Neural progenitor cell (in vitro differentiated cells): ENCODE measurements at regions not wholly inside any gene's neighbourhood (a gene's known extent, or its start where the extent isn't known, plus 50 kb on each side); places are given as distances from the start of the nearest gene placed in this dataset.

Experiments
- DNase-seq: peaks from one replicate; pipeline ENCODE4 v3.0.0-alpha.2; 2016; ENCODE audit warnings: low spot score
- H2AFZ ChIP-seq: fragments of 200-600 bp; sonication (generic); replicated peaks from 2 replicates; pipeline ENCODE4 v1.6.1; 2016; ENCODE audit warnings: antibody characterized with exemption
- H3F3A ChIP-seq: fragments of 200-600 bp; sonication (generic); 2 replicates; pipeline ENCODE4 v1.6.1; 2016; ENCODE audit warnings: antibody characterized with exemption, low read depth
- H3K27ac ChIP-seq: fragments of 200-600 bp; sonication (generic); 2 replicates; pipeline ENCODE4 v1.5.1; 2016; ENCODE audit warnings: mild to moderate bottlenecking
- H3K27me3 ChIP-seq: fragments of 200-600 bp; sonication (generic); 2 replicates; pipeline ENCODE4 v1.6.1; 2016; ENCODE audit warnings: mild to moderate bottlenecking, moderate library complexity
- H3K36me3 ChIP-seq: fragments of 200-600 bp; sonication (generic); 2 replicates; pipeline ENCODE4 v1.5.1; 2016
- H3K4me1 ChIP-seq: fragments of 200-600 bp; sonication (generic); 2 replicates; pipeline ENCODE4 v1.6.1; 2016; ENCODE audit warnings: mixed run types
- H3K4me2 ChIP-seq: fragments of 200-600 bp; sonication (generic); 2 replicates; pipeline ENCODE4 v1.6.1; 2016
- H3K4me3 ChIP-seq: fragments of 200-600 bp; sonication (generic); 2 replicates; pipeline ENCODE4 v1.5.1; 2016
- H3K79me2 ChIP-seq: fragments of 200-600 bp; sonication (generic); 2 replicates; pipeline ENCODE4 v1.6.1; 2016; ENCODE audit warnings: low read depth
- H3K9ac ChIP-seq: fragments of 200-600 bp; sonication (generic); 2 replicates; pipeline ENCODE4 v1.6.1; 2016
- H3K9me3 ChIP-seq: fragments of 200-600 bp; sonication (generic); 2 replicates; pipeline ENCODE4 v1.5.1; 2016; ENCODE audit warnings: low read depth
- H4K20me1 ChIP-seq: fragments of 200-600 bp; sonication (generic); 2 replicates; pipeline ENCODE4 v1.6.1; 2016; ENCODE audit warnings: low read depth
- H3K27ac Mint-ChIP-seq: 3 replicates; pipeline ENCODE4 v1.8.0; 2021; ENCODE audit warnings: mixed read lengths
- H3K27me3 Mint-ChIP-seq: 2 replicates; pipeline ENCODE4 v1.8.0; 2022; ENCODE audit warnings: low read depth, mild to moderate bottlenecking, inconsistent platforms, moderate library complexity, mixed read lengths; ENCODE audit not compliant: insufficient read depth
- H3K36me3 Mint-ChIP-seq: 3 replicates; pipeline ENCODE4 v1.8.0; 2021; ENCODE audit warnings: mixed read lengths
- H3K4me1 Mint-ChIP-seq: 3 replicates; pipeline ENCODE4 v1.8.0; 2021; ENCODE audit warnings: mixed read lengths
- H3K4me3 Mint-ChIP-seq: 3 replicates; pipeline ENCODE4 v1.8.0; 2021; ENCODE audit warnings: mild to moderate bottlenecking, moderate library complexity, mixed read lengths
- H3K9me3 Mint-ChIP-seq: 3 replicates; pipeline ENCODE4 v1.8.0; 2020; ENCODE audit warnings: mixed read lengths
- EZH2 ChIP-seq: fragments of 200-600 bp; sonication (generic); IDR thresholded peaks from 2 replicates; pipeline ENCODE4 v1.6.1; 2017; ENCODE audit warnings: antibody characterized with exemption, mild to moderate bottlenecking, moderate library complexity
- EZH2phosphoT487 ChIP-seq: fragments of 200-600 bp; sonication (generic); IDR thresholded peaks from 2 replicates; pipeline ENCODE4 v1.6.1; 2017; ENCODE audit warnings: antibody characterized with exemption
- TF ChIP-seq, protein P1 (sequence below): fragments of 200-600 bp; sonication (generic); IDR thresholded peaks from 2 replicates; pipeline ENCODE4 v1.5.1; 2017; ENCODE audit warnings: antibody characterized with exemption, mild to moderate bottlenecking

DNA sequence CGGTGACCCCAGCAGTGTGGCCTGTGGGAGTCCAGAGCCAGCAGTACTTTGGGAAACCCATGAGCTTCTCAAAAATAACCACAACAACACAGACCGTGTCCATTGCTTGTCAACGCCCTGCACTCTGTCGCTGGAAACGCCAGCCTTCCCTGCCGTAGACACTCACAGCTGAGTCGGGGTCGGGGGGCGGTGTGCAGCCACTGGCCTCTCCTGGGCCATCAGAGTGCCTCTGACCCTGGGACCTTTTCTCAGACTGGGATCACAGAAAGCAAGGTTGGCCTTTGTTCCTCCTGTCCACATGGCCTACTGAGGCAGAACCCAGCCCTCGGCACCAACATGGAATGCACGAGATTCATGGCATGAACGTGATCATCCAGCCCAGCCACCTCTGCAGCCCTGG, 95.7 kb downstream of the TUBA3C start:
- DNase-seq, result no peak
- H3K9me3 ChIP-seq, result peaks cover 38% of the 10 kb centered on the region
- no peak overlapping the region for H3K9ac ChIP-seq
- H3K4me3 ChIP-seq, result no peak overlapping the region
- Mint-ChIP-seq H3K4me1 (no peaks in the 10 kb centered on the region), H3K9me3 (peaks cover 71% of the 10 kb centered on the region), H3K4me3 (no peak overlapping the region), H3K27me3 (peaks cover 2% of the 10 kb centered on the region), H3K27ac (no peak overlapping the region), H3K36me3 (no peaks in the 10 kb centered on the region)
- H3K36me3 ChIP-seq, result no peaks in the 10 kb centered on the region
- H3K27ac ChIP-seq, result no peak overlapping the region
- no peaks in the 10 kb centered on the region for H3F3A ChIP-seq
- H3K4me1 ChIP-seq, result no peaks in the 10 kb centered on the region
- H3K4me2 ChIP-seq, result no peak overlapping the region
- no peaks in the 10 kb centered on the region for H3K27me3 ChIP-seq
- H4K20me1 ChIP-seq, result no peaks in the 10 kb centered on the region
- TF ChIP-seq EZH2, result no peak
- no peak for TF ChIP-seq EZH2phosphoT487
- TF ChIP-seq, protein P1, sequence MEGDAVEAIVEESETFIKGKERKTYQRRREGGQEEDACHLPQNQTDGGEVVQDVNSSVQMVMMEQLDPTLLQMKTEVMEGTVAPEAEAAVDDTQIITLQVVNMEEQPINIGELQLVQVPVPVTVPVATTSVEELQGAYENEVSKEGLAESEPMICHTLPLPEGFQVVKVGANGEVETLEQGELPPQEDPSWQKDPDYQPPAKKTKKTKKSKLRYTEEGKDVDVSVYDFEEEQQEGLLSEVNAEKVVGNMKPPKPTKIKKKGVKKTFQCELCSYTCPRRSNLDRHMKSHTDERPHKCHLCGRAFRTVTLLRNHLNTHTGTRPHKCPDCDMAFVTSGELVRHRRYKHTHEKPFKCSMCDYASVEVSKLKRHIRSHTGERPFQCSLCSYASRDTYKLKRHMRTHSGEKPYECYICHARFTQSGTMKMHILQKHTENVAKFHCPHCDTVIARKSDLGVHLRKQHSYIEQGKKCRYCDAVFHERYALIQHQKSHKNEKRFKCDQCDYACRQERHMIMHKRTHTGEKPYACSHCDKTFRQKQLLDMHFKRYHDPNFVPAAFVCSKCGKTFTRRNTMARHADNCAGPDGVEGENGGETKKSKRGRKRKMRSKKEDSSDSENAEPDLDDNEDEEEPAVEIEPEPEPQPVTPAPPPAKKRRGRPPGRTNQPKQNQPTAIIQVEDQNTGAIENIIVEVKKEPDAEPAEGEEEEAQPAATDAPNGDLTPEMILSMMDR, result no peak
- no peak overlapping the region for H2AFZ ChIP-seq
- H3K79me2 ChIP-seq, result no peaks in the 10 kb centered on the region

DNA sequence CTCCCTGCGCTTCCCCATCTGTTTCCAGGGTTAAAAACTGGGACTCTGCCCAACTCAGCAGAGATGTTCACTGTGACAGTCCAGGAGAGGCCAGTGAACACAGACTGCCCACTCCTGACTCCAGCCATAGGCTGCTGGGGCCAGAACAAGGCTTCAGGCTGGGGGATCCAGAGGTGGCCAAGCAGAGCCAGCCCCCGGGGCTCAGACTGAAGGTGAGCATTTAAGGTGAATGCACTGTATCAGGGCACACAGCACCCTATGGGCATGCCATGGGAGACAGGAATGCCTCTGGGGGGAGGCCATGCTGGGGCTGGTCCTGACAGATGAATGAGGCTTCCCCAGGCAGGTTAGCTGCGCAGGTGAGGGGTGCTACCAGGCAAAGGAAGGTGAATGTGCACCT, 96.4 kb downstream of the TUBA3C start:
- Mint-ChIP-seq H3K27ac (no peak overlapping the region), H3K4me1 (no peaks in the 10 kb centered on the region), H3K4me3 (no peak overlapping the region), H3K36me3 (no peaks in the 10 kb centered on the region), H3K27me3 (peaks cover 2% of the 10 kb centered on the region), H3K9me3 (peaks cover 76% of the 10 kb centered on the region)
- Histone ChIP-seq H3K27ac (no peak overlapping the region), H3K4me2 (no peak overlapping the region), H3K27me3 (no peaks in the 10 kb centered on the region), H3F3A (no peaks in the 10 kb centered on the region), H4K20me1 (no peaks in the 10 kb centered on the region), H3K36me3 (no peaks in the 10 kb centered on the region), H3K9ac (no peak overlapping the region), H3K79me2 (no peaks in the 10 kb centered on the region), H3K9me3 (peaks cover 44% of the 10 kb centered on the region), H3K4me3 (no peak overlapping the region), H2AFZ (no peak overlapping the region), H3K4me1 (no peaks in the 10 kb centered on the region)
- TF ChIP-seq EZH2, result no peak
- TF ChIP-seq, protein P1, result no peak
- TF ChIP-seq EZH2phosphoT487, result no peak
- DNase-seq, result no peak

DNA sequence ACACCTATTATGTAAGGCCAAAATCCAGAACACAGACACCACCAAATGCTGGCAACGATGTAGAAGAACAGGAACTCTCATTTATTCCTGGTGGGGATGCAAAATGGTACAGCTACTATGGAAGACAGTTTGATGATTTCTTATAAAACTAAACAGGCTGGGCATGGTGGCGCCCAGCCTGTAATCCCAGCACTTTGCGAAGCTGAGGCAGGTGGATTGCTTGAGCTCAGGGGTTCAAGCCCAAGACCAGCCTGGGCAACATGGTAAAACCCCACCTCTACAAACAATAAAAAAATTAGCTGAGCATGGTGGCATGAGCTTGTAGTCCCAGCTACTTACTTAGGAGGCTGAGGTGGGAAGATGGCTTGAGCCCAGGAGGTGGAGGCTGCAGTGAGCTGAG, 98.3 kb downstream of the TUBA3C start:
- no peak overlapping the region for H3K27ac Mint-ChIP-seq
- no peak for TF ChIP-seq EZH2
- TF ChIP-seq, protein P1, result no peak
- TF ChIP-seq EZH2phosphoT487, result no peak
- H3K9me3 ChIP-seq, result peaks cover 60% of the 10 kb centered on the region
- H3K4me1 ChIP-seq, result no peaks in the 10 kb centered on the region
- no peak overlapping the region for H2AFZ ChIP-seq
- H3K79me2 ChIP-seq, result no peaks in the 10 kb centered on the region
- H3K27me3 ChIP-seq, result no peaks in the 10 kb centered on the region
- H3K36me3 Mint-ChIP-seq, result no peaks in the 10 kb centered on the region
- H3K9ac ChIP-seq, result no peak overlapping the region
- peaks cover 6% of the 10 kb centered on the region for H3K27me3 Mint-ChIP-seq
- H3K9me3 Mint-ChIP-seq, result peaks cover 69% of the 10 kb centered on the region
- no peak overlapping the region for H3K4me2 ChIP-seq
- no peak overlapping the region for H3K27ac ChIP-seq
- no peak for DNase-seq
- no peak overlapping the region for H3K4me3 Mint-ChIP-seq
- H3K4me3 ChIP-seq, result no peak overlapping the region
- no peaks in the 10 kb centered on the region for H3K36me3 ChIP-seq
- no peaks in the 10 kb centered on the region for H3F3A ChIP-seq
- no peaks in the 10 kb centered on the region for H3K4me1 Mint-ChIP-seq
- no peaks in the 10 kb centered on the region for H4K20me1 ChIP-seq

DNA sequence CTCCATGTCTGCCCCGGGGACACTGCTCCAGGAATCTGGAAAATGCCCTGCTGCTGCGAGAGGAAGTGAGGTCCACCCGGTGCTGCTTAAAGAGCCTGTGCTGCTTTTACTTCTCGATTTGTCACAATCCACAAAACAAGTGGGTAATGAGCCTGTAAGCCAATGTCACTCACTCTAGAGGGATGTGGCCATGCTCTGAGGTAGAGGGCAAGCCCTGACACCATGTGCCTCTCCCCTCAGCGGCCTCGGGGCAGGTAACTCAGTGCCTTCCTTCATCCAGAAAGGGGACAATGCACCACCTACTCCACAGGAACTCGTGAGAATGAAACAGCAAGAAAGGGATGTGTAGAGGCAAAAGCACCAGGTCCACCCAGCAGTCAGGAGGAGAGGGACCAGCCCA, 106.2 kb downstream of the TUBA3C start:
- Histone ChIP-seq H3K9me3 (peaks cover 23% of the 10 kb centered on the region), H3K79me2 (no peaks in the 10 kb centered on the region), H4K20me1 (no peaks in the 10 kb centered on the region), H3F3A (no peaks in the 10 kb centered on the region), H2AFZ (no peak overlapping the region), H3K9ac (no peak overlapping the region), H3K36me3 (no peaks in the 10 kb centered on the region), H3K4me3 (no peak overlapping the region), H3K27me3 (no peaks in the 10 kb centered on the region), H3K27ac (no peak overlapping the region), H3K4me2 (no peak overlapping the region), H3K4me1 (no peaks in the 10 kb centered on the region)
- H3K4me1 Mint-ChIP-seq, result no peaks in the 10 kb centered on the region
- no peak for DNase-seq
- H3K36me3 Mint-ChIP-seq, result peaks cover 3% of the 10 kb centered on the region
- H3K27ac Mint-ChIP-seq, result no peak overlapping the region
- peaks cover 52% of the 10 kb centered on the region for H3K9me3 Mint-ChIP-seq
- TF ChIP-seq, protein P1, result no peak
- TF ChIP-seq EZH2phosphoT487 (no peak), EZH2 (no peak)
- H3K27me3 Mint-ChIP-seq, result peaks cover 9% of the 10 kb centered on the region
- no peak overlapping the region for H3K4me3 Mint-ChIP-seq
